GM12878 (cell line): ENCODE measurements at regions not wholly inside any gene's neighbourhood (a gene's known extent, or its start where the extent isn't known, plus 50 kb on each side); places are given as distances from the start of the nearest gene placed in this dataset.

ENCODE experiments used
- ATAC-seq: fragments of 200-7000 bp; cut with Tn5 transposase; 3 replicates; pipeline ENCODE4 v1.9.1; 2020; ENCODE audit warnings: mild to moderate bottlenecking, moderate library complexity
- BruUV-seq: library from RNA; stranded (reverse); fragments of 400-500 nt; replicated peaks from 2 replicates; lab custom pipeline; 2021; lab: Mats Ljungman, UMichigan
- CTCF ChIA-PET: fragments of 300-600 bp; sonication (Branson Sonifier 250); formaldehyde crosslinking; extraction: SDS; loops from one replicate; lab custom pipeline; 2021; ENCODE audit warnings: inconsistent platforms; lab: Yijun Ruan, JAX
- POLR2A ChIA-PET: fragments of 350-600 bp; formaldehyde crosslinking; extraction: SDS; loops from one replicate; lab custom pipeline; 2021; ENCODE audit warnings: inconsistent platforms; lab: Charles Lee
- RAD21 ChIA-PET: fragments of 300-600 bp; sonication (Branson Sonifier 250); formaldehyde crosslinking; loops from one replicate; lab custom pipeline; 2023; ENCODE audit warnings: antibody characterized with exemption; ENCODE audit not compliant: unreplicated experiment; lab: Charles Lee
- SMC1A ChIA-PET: fragments of 300-600 bp; sonication (Branson Sonifier 250); formaldehyde crosslinking; loops from one replicate; lab custom pipeline; 2023; ENCODE audit not compliant: unreplicated experiment, uncharacterized antibody; lab: Charles Lee
- DNase-seq: peaks from one replicate; pipeline ENCODE4 v3.0.0-alpha.2; 2011; ENCODE audit warnings: low read depth, low spot score
- FAIRE-seq: peaks from 3 replicates; lab custom pipeline; 2011; peaks lifted over from hg19 to GRCh38; lab: Jason Lieb, UNC
- H2AFZ ChIP-seq: 2 replicates; pipeline ENCODE4 v1.6.0; 2011; ENCODE audit warnings: low read depth, low read length, control low read depth; ENCODE audit not compliant: control insufficient read depth
- H3K27ac ChIP-seq: 2 replicates; pipeline ENCODE4 v1.5.1; 2011; ENCODE audit warnings: control low read depth; ENCODE audit not compliant: control insufficient read depth, insufficient read depth
- H3K27me3 ChIP-seq, 2 experiments: replicated peaks in 1 of 2; 2 replicates each; pipeline versions ENCODE4 v1.6.0 to v1.6.1; 2011; ENCODE audit warnings: low read length in 1 of 2; ENCODE audit not compliant: control insufficient read depth in 2 of 2, insufficient read depth in 2 of 2
- H3K36me3 ChIP-seq, 2 experiments: 2 replicates each; pipeline ENCODE4 v1.5.1; 2011; ENCODE audit warnings: low read length in 1 of 2; ENCODE audit not compliant: control insufficient read depth in 2 of 2, insufficient read depth in 2 of 2
- H3K4me1 ChIP-seq: 2 replicates; pipeline ENCODE4 v1.6.1; 2011; ENCODE audit warnings: mild to moderate bottlenecking, low read length, moderate library complexity, mixed read lengths; ENCODE audit not compliant: control insufficient read depth, insufficient read depth
- H3K4me2 ChIP-seq: 2 replicates; pipeline ENCODE4 v1.6.0; 2011; ENCODE audit warnings: control low read depth; ENCODE audit not compliant: control insufficient read depth, insufficient read depth
- H3K4me3 ChIP-seq: fragments of 200-600 bp; sonication (generic); 2 replicates; pipeline ENCODE4 v1.5.1; 2016
- H3K79me2 ChIP-seq: 2 replicates; pipeline ENCODE4 v1.6.0; 2011; ENCODE audit warnings: low read length; ENCODE audit not compliant: control insufficient read depth, insufficient read depth
- H3K9ac ChIP-seq: 2 replicates; pipeline ENCODE4 v1.8.0; 2011; ENCODE audit warnings: low read length, control low read depth, mixed read lengths; ENCODE audit not compliant: control insufficient read depth, insufficient read depth
- H3K9me3 ChIP-seq: replicated peaks from 3 replicates; pipeline ENCODE4 v1.5.1; 2011; ENCODE audit warnings: mild to moderate bottlenecking, low read length; ENCODE audit not compliant: control insufficient read depth, insufficient read depth
- H4K20me1 ChIP-seq: 2 replicates; pipeline ENCODE4 v1.6.0; 2011; ENCODE audit not compliant: control insufficient read depth, insufficient read depth
- ATF7 ChIP-seq: fragments of 450-650 bp; IDR thresholded peaks from 2 replicates; pipeline ENCODE4 v1.6.1; 2016; ENCODE audit warnings: low read depth, mild to moderate bottlenecking
- BRCA1 ChIP-seq: IDR thresholded peaks from 2 replicates; pipeline ENCODE4 v1.6.1; 2011; ENCODE audit warnings: low read depth, low read length, improper control_type of control experiment
- CTCF ChIP-seq, 3 experiments: IDR thresholded peaks in 2 of 3; conservative IDR thresholded peaks in 1 of 3; 2 replicates each; pipeline ENCODE4 v1.5.1; 2011; ENCODE audit warnings: low read depth in 3 of 3, low read length in 3 of 3, mild to moderate bottlenecking in 3 of 3, control low read depth in 2 of 3, moderate library complexity in 2 of 3, inconsistent platforms in 1 of 3, mixed read lengths in 1 of 3; ENCODE audit not compliant: control insufficient read depth in 2 of 3, insufficient read depth in 1 of 3; ENCODE audit errors: extremely low read depth in 1 of 3
- E2F4 ChIP-seq: IDR thresholded peaks from 2 replicates; pipeline ENCODE4 v1.6.1; 2012; ENCODE audit warnings: low read depth, low read length, improper control_type of control experiment
- KDM1A ChIP-seq: fragments of 200-600 bp; sonication (generic); IDR thresholded peaks from 2 replicates; pipeline ENCODE4 v1.6.1; 2016; ENCODE audit warnings: borderline replicate concordance
- LARP7 ChIP-seq: fragments of 450-650 bp; IDR thresholded peaks from 2 replicates; pipeline ENCODE4 v1.6.1; 2017; ENCODE audit warnings: mild to moderate bottlenecking
- MYC ChIP-seq: IDR thresholded peaks from 2 replicates; pipeline ENCODE4 v1.6.1; 2011; ENCODE audit warnings: mild to moderate bottlenecking, low read length, moderate library complexity, inconsistent platforms; ENCODE audit not compliant: insufficient read depth, insufficient replicate concordance, insufficient read length, severe bottlenecking
- NBN ChIP-seq: fragments of 450-650 bp; IDR thresholded peaks from 2 replicates; pipeline ENCODE4 v1.6.1; 2016
- RAD21 ChIP-seq: IDR thresholded peaks from 2 replicates; pipeline ENCODE4 v1.6.1; 2011; ENCODE audit warnings: mild to moderate bottlenecking, low read depth, low read length, moderate library complexity; ENCODE audit not compliant: insufficient read depth
- RB1 ChIP-seq: fragments of 450-650 bp; formaldehyde crosslinking; IDR thresholded peaks from 2 replicates; pipeline ENCODE4 v1.6.1; 2017; ENCODE audit warnings: mild to moderate bottlenecking, borderline replicate concordance
- RELB ChIP-seq: fragments of 450-650 bp; IDR thresholded peaks from 2 replicates; pipeline ENCODE4 v1.6.1; 2017; ENCODE audit warnings: low read depth, mild to moderate bottlenecking, moderate library complexity
- SMC3 ChIP-seq: IDR thresholded peaks from 2 replicates; pipeline ENCODE4 v1.6.1; 2011; ENCODE audit warnings: low read length, improper control_type of control experiment, borderline replicate concordance
- STAT1 ChIP-seq: fragments of 450-650 bp; conservative IDR thresholded peaks from 2 replicates; pipeline ENCODE4 v1.6.1; 2014; ENCODE audit warnings: antibody characterized with exemption, mild to moderate bottlenecking
- WGBS: methylation state at CpG from one replicate; pipeline ENCODE4 v1.1.6; 2016; ENCODE audit warnings: low lambda C conversion rate; ENCODE audit not compliant: insufficient replicate concordance, insufficient coverage; ENCODE audit errors: missing lambda C conversion rate; 5-methylcytosine and 5-hydroxymethylcytosine counted together
- in situ Hi-C: fragments of 300-500 bp; cut with MboI; formaldehyde crosslinking; loops from 9 replicates; pipeline ENCODE4 v1.14.3; 2018; ENCODE audit warnings: mixed read lengths
- intact Hi-C: fragments of 100-400 bp; cut with micrococcal nuclease; formaldehyde crosslinking; loops from one replicate; pipeline ENCODE4 v1.14.2; 2022; ENCODE audit not compliant: unreplicated experiment

- H2AFZ ChIP-seq = no peak overlapping the region
- POLR2A ChIA-PET = no interaction called here
- no peaks in the 10 kb centered on the region for H4K20me1 ChIP-seq
- SMC1A ChIA-PET = no interaction called here
- CTCF ChIA-PET = no interaction called here
- no peak overlapping the region for H3K27ac ChIP-seq
- H3K27me3 ChIP-seq = no peaks in the 10 kb centered on the region
- no peak overlapping the region for H3K4me3 ChIP-seq
- no peaks in the 10 kb centered on the region for H3K9me3 ChIP-seq
- no peak for FAIRE-seq
- DNase-seq = no peak
- TF ChIP-seq RELB = no peak
- no peak for TF ChIP-seq STAT1
- TF ChIP-seq RB1 = no peak
- no peak for TF ChIP-seq LARP7
- no peak for TF ChIP-seq RAD21
- TF ChIP-seq KDM1A = no peak
- TF ChIP-seq ATF7 = no peak
- TF ChIP-seq, all 136 proteins: peak for 0
- no peak for ATAC-seq
- no peaks in the 10 kb centered on the region for H3K4me1 ChIP-seq
- BruUV-seq = no TSS peak
- RAD21 ChIA-PET = no interaction called here
- H3K79me2 ChIP-seq = no peaks in the 10 kb centered on the region
- in situ Hi-C loops (no loop called here), intact Hi-C loops (no loop called here)
- H3K4me2 ChIP-seq = no peak overlapping the region
- no peak overlapping the region for H3K9ac ChIP-seq
- H3K36me3 ChIP-seq = no peaks in the 10 kb centered on the region
- WGBS = 11% methylated on average over 3 of the region's 4 CpGs
These were observed 81.1 kb downstream of the VMA21 start for GRCh38 chrX:151478058-151478457.

GRCh38 chrX:151488677-151489076 is 74.8 kb upstream of the PASD1 start:
- Histone ChIP-seq H3K4me3 (no peak overlapping the region), H3K4me1 (no peaks in the 10 kb centered on the region), H3K36me3 (no peaks in the 10 kb centered on the region), H4K20me1 (no peaks in the 10 kb centered on the region), H3K4me2 (no peak overlapping the region), H3K79me2 (no peaks in the 10 kb centered on the region), H2AFZ (no peak overlapping the region), H3K9ac (no peak overlapping the region), H3K27me3 (no peaks in the 10 kb centered on the region), H3K27ac (no peak overlapping the region), H3K9me3 (no peaks in the 10 kb centered on the region)
- DNase-seq = no peak
- ChIA-PET CTCF (interaction anchor here (1.4 kb wide), 1 partner anchor 128 kb away, joined by 4 read pairs; no protein-coding TSS in a partner anchor), SMC1A (no interaction called here), RAD21 (no interaction called here), POLR2A (no interaction called here)
- peak; percentile 78 for ATAC-seq
- FAIRE-seq = no peak
- in situ Hi-C loops = no loop called here
- no TSS peak for BruUV-seq
- WGBS = 0% methylated on average over 2 of the region's 2 CpGs
- intact Hi-C loops = loop anchor here (1.0 kb wide), 1 partner anchor 337 kb away; no protein-coding TSS in a partner anchor
- TF ChIP-seq NBN (no peak), MYC (no peak), RAD21 (peak; percentile 55), SMC3 (peak; percentile 46; the same call in 1 of the 2 replicates), E2F4 (no peak), BRCA1 (no peak), CTCF (IDR thresholded peaks at IDR 0.05 in 2 of 3, conservative IDR thresholded peaks at IDR 0.05 in 1 of 3; ENCODE audit: control insufficient read depth in 2 of 3, extremely low read depth in 1 of 3, insufficient read depth in 1 of 3, low read depth in 3 of 3, low read length in 3 of 3) (peak; percentile 46 to 58 (median 54); a peak in 5 of 6 replicates)
